ENCODE measurements at regions not wholly inside any gene's neighbourhood (a gene's known extent, or its start where the extent isn't known, plus 50 kb on each side); places are given as distances from the start of the nearest gene placed in this dataset.
"Not testable (repeated sequence)": the region's sequence is repeated elsewhere in the genome, so short reads cannot be mapped to it uniquely, and the experiment has no call there.

DNA sequence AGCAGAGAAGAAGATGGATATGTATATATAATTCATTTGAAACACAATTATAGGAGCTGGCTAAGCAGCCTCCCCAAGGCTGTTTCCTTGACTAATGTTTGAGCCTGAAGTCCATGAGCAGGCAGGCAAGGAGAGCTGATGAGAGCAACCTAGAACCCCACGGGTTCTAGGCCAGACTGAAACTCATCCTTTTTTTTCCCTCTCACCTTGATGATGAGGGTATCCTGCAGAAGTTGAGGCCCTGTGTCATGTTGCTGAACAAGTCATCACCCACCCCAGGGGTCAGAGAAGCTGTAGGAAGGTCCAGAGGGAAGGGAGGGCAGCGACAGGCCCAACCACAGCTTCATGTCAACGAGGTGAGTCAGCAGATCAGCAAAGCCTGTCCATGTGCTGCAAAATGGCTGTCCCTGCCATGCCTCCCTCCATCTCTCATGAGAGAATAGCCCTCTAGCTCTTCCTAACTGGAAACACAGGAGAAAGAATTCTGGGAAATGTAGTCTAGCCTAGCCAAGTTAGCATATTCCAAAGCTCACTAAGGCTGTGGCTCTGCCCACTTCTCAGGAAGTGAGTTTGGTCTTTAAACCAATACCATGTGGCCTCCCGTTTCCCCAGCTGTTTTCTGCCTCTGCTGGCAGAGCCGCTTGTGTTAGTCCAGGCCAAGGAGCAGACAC is 91.3 kb upstream of the DTNBP1 start:
- DNase-seq = no peak

DNA sequence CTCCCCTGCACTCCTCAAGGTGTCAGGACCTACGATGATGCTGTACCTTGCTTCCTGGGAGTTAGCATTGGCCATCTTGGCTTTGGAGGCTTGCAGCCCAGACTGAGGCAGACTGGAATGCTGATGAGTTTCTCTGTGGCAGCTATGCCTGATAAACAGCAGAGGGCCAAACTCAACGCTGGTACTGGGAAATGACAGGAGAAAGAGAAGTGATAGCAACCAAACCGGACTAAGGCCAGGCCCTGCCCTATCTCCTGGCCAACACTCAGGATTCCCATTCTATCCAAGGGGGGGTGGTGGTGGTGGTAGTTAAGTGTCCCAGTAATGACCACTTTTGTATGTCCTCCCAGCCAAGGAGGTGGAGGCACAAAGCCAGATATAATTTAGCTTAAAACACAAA is 90.0 kb upstream of the DTNBP1 start:
- no peak for DNase-seq

DNA sequence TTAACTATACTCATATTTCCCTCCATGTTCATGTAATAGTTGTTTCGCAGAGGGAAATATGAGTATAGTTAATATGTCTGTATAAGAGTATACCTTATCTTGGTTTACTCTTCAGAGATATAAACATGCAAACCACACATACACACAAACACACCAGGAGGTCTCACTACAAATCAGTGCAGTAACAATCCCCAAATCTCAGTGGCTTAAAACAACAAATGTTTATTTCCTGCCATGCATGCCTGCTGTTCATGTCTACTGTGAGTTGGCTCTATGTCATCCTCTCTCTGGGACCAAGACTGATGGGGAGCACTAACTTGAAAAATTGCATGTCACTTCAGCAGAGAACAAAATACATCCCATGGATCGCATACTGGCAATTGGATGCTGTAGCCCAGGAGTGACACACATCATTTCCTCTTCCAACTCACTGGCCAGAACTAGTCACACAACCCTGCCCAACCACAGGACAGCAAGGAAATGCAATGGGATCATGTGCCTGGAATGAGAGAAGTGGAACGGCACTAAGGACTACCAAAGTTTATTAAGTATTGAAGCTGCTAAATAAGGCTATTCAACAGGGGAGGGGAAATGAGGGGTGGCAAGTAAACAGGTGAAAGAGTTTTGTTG is 89.0 kb upstream of the DTNBP1 start:
- no peak for DNase-seq

DNA sequence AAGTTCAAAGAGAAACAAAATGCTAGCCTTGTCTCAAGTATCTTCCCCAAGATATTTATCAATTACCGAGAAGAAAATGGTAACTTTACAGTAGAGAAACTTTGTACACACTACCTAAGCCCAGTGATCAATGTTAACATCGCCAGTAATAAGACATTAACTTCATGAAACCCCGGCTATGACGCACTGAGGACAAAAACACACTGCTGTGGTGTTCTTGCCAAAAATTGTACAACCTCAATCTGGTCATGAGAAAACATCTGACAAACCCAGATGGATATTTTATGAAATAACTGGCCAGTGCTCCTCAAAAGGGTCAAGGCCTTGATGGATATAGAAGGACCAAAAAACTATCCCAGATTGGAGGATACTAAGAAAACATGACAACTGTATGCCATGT is 85.5 kb upstream of the DTNBP1 start:
- no peak for DNase-seq

DNA sequence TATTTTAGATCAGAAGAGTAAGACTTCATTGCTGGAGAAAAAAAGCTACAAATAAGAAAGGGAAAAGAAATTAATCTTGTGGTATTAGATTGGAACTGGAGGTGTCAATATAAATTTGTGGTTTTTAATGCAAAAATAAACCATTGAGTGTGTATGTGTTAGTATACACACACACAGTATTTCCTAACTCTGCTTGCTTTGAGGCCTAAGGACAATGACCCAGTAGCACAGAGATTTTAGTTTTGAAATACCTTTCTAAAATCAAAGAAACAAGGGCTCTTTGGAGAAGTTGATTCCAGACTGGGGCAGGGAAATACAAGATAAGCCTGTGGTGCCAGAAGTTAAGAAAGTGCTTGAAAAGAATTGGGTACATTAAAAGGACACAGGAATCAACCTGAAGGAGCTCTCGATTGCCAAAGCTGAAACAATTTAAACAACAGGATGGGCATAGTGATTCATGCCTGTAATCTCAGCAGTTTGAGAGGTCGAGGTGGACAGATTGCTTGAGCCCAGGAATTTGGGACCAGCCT is 84.6 kb upstream of the DTNBP1 start:
- no peak for DNase-seq

DNA sequence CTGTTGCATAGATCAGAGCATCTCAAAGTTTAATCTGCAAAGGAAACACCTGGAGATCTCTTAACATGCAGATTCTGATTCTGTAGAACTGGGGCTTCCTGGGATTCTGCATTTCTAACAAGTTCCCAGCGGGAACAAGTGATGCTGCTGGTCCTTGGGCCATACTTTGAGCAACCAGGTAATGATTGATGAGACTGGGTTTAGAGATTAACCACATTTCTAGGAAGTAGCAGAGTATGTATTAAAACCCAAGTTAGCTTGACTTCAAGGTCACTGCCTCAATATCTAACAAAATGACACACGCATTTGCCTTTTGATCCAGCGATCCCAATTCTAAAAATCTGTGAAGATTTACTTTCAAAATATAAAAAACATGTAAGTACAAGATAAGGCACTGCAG is 83.0 kb upstream of the DTNBP1 start:
- no peak for DNase-seq

DNA sequence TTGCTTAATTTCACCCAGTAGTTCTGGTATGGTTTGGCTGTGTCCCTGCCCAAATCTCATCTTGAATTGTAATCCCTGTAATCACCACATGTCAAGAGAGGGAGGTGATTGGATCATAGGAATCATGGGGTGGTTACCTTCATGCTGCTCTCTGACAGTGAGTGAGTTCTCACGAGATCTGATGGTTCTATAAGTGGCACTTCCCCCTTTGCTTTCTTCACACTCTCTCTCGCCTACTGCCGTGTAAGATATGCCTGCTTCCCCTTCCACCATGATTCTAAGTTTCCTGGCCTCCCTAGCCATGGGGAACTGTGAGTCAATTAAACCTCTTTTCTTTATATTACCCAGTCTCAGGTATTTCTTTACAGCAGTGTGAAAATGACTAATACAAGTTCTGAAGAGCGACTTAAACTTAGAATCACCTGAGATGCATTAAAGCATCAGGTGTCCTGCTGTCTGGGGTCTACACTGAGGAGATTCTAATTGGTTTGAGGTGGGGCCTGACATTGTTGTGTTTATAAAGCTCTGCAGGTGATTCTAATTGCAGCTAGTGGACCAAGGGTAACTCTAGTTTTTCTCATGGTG is 82.1 kb upstream of the DTNBP1 start:
- no peak for DNase-seq

DNA sequence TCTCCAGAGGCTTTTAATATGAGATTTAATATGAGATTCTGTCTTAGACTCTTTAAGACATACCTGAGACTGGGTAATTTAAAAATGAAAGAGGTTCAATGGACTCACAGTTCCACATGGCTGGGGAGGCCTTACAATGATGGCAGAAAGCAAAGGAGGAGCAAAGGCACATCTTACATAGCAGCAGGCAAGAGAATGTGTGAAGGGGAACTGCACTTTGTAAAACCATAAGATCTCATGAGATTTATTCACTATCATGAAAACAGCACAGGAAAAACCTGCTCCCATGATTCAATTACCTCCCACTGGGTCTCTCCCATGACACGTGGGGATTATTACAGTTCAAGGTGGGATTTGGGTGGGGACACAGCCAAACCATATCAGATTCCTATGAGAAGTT is 79.2 kb upstream of the DTNBP1 start:
- not testable (repeated sequence) for DNase-seq

DNA sequence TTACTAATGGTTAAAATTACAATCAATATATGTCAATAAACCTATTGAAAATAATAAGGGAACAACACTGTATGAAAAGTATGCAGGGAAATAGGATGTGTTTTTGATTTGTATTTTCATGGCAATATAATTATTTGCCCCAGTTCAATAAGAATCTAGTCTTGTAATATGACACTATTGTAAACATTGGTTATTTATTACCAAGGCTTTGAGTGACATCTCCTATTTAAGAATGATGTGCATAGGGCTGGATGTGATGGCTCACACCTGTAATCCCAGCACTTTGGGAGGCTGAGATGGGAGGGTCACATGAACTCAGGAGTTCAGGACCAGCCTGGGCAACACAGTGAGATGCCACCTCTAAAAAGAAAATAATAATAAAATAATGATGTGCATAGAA is 78.6 kb upstream of the DTNBP1 start:
- DNase-seq = no peak

DNA sequence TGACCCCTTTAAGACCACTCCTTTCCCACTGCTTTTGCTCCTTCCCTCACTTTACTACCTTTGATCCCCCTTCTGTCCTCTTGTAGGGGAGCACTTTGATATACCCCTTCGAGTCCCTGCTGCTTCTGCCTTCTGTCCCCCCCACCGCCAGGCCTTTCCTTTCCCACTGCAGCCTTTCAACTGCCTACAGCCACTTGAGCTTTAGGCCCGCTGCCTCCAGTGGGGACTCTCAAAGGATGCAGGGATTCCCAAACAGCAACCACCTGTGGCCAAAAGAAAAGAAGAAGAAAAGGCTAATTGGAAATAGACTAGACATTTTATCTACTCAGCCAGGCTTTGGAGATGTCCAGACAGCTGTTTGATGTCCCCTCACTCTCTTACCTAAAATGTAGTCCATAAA is 77.0 kb upstream of the DTNBP1 start:
- no peak for DNase-seq

DNA sequence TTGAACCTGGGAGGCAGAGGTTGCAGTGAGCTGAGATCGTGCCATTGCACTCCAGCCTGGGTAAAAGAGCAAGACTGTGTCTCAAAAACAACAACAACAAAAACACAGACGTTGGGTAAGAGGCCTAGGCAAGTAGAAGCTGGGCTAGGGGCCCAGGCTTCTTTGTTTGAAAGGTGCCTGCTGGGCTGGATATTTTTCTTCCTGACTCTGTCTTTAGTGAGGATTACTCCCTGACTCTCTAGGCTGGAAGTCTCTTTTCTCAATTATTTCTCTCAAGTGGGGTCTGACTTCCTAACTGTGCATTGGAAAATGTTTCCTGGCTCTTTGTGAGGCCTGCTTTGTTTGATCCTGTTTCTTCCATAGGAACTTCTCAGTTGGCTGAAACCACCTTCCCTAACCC is 76.5 kb upstream of the DTNBP1 start:
- no peak for DNase-seq

DNA sequence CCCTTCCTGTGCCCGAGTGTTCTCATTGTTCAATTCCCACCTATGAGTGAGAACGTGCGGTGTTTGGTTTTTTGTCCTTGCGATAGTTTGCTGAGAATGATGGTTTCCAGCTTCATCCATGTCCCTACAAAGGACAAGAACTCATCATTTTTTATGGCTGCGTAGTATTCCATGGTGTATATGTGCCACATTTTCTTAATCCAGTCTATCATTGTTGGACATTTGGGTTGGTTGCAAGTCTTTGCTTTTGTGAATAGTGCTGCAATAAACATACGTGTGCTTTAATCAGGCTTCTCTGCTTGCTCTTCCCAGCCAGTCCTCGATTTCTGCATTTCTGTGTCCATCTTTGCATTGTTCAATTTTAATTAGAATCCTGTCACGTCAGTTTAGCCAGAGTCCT is 75.4 kb upstream of the DTNBP1 start:
- DNase-seq = not testable (repeated sequence)

DNA sequence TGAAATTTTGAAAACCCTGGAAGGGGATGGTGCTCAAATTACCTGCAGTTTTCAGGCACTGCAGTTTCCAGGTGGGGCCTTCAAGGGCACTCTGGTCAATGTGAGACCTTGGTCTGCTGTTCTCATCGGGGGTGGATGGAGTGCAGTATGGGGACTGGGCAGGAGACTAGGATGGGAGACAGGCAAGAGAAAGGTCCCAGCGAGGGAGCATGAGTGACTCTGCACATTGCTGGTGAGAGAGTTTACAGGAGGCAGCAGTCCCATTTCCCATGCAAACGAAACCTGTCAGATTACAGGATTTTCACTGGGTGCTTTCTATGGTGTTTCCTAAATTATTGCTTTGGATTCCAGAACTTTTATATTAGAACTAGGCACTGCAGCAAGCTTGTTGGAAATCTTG is 73.5 kb upstream of the DTNBP1 start:
- DNase-seq = no peak

DNA sequence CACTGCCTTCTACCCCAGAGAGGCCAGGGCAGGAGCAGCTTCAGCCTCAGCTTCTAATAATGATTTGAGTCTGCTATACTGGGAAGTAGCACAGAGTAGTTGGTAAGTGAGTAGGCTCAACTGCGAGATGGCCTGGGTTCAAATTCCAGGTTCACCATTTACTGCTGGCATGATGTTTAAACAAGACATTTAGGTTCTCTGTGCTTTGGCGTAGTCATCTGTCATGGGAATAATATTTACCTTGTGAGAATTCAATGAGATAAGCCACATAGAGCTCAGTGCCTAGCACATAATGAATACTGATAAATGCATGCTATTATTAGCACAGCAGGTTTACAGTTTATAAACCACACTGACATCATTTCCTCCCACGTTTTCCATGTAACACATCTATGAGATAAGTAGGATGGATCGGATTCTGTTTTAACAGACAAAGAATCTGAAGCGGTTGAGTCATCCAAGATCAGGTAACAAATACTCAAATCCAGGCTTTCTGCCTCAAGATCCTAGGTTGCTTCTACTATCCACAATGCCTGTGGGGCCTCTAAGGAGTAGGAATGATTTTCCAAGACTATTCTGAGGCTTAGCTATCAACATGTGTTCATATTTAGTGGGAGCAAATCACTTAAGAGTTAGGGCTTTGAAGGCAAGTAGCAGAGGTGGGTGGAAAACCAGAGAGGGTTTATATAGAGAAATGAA is 72.9 kb upstream of the DTNBP1 start:
- no peak for DNase-seq

DNA sequence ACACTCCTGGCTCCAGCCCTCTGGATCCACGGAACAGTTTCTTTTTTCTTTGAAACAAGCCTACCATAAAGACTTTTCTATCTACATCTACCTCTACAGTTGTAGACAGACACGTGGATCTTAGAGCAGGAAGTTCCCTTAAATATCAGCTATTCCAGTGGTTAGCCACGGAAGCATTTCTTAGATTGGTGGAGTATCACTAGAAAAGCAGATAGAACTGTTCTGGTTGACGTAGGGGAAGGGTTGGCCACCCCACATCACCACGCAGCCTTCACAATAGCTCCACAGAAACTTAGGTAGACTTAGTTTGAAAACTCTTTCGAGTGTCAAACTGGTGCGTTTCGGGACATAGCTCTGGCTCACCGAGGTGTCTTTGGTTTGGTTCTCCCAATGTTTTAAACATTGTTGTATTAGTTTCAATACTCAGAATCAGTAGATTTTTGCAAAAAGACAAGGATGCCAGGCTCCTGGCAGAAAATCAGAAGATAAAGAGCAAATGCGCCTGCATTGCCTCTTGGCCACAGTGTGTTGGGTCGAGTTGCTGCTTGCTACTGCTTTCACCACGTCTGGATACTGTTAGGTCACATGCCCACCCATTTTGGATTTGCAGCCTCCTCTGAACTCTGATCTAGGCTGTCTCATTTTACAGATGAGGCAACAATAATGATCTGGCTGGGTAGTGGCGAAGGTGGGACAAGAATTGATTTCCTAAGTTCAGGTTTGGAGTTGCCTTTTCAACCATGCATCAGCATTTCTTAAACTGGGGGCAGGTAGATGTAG is 71.5 kb upstream of the DTNBP1 start:
- no peak for DNase-seq

DNA sequence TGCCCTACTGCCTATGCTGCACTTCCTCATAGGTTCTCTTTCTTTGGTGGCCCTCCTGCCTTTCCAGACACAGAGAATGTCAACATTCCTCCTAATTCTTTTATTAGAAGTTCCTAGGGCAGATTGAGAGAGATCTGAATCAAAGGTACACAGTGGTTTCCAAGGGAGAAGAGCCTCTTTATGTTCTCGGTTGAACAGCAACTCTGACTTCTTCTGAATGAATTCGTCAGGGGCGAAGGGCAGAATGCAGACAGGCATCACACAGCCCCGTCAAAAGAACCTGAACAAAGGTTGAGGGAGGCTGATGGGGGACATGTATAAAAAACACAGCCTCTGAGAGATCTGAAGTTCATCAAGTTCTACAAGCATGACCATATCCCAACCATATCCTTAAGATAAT is 68.1 kb upstream of the DTNBP1 start:
- no peak for DNase-seq

DNA sequence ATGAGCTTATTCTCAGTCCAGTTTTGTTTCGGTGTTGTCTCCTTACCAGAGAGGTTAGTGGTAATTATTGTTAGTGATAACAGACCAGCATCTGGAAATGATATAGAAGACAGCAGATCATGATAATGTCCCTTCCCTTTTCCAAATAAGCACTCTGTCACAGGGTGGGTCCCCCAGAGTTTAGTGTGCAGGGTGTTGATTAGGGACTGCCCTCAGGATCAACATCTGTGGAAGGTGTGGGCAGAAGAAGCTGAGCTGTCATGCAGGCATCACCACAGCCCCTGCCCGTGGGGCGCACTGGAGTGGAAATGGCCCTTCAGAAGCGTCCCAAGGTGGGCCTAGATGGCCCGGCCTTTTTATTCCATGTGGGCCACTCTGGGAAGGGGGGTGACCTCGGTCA is 67.6 kb upstream of the DTNBP1 start:
- DNase-seq = no peak

DNA sequence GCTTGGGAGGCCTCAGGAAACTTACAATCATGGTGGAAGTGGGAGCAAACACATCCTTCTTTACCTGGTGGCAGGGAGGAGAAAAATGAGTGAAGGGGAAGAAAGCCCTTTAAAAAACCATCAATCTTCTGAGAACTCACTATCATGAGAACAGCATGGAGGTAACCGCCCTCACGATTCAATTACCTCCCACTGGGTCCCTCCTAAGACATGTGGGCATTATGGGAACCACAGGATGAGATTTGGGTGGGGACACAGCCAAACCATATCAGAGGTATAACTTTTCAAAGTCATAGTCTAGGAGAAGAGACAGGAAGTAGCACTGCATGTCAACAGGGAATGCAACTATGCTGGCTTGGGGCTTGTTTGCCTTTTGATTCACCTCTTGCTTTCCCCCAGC is 59.9 kb upstream of the DTNBP1 start:
- no peak for DNase-seq

DNA sequence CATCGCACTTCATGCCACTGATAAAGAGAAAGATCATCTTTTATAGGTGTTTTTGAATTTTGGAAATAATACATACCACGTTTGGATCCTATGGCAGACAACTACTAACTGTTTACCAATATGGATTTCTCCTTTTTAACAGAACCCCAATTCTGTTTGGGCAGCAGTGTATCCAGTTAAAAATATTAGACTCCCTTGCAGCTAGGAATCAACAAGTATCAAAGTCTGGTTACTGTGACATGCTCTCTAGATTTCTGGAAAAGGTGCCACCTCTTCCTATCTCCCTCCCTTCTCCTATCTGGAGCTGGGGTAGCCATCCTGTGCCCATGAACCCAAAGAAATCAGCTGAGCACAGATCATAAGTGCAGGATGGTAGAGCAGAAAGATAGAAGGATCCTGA is 54.1 kb upstream of the DTNBP1 start:
- DNase-seq = no peak

DNA sequence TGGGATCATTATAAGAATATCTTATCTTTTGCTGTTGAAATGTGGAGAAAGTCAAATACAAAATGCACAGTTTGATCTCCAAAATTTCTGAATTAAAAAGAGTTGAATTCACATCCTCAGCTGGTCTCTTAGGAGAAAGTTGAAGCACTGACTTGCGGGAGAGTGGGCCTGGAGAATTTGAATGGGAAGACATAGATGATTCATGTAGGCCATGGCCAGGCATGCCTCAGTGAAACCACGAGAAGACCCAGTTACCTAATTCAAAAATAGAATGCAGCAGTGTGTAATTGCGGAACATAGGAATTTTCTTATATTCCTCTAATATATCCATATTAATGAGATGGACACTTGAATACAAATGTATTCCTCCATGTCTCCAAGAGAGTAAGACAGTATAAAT is 53.0 kb upstream of the DTNBP1 start:
- no peak for DNase-seq

DNA sequence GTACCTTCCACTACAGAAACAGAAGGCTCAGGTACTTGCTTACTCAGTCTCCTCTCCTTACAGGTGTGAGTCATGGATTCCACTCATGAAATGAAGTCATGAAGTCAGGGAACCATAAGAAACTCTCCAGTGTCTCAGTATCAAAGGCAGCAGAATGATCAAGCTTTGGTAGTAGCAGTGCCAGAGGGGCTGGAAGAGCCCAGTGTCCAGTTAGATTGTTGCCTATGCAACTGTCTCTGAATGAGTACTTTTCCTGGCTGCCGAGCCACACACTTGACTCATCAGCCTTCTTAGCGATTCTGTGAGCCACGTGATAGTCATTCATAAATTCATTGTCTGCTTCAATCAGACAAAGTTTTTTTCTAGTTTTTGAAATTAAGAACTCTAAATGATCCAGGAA is 52.2 kb upstream of the DTNBP1 start:
- no peak for DNase-seq

DNA sequence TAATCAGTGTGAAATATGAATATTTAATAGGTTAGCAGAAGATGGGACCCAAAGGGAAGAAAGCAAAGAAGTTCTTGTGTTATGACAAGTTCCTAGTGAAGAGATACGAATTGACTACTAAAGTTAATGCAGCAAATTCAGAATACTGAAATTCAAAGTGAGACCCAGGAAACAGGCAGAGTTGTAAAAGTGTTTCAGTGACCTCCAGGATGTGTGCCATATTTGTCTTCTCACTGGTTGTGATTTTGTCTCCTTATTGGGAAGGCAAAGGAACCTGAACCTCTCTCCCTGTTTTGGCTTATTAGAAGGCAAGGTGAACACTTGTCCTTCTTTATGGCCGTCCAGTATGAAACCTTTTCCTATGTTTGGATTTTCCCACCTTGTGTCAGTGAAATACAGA is 51.8 kb upstream of the DTNBP1 start:
- no peak for DNase-seq

DNA sequence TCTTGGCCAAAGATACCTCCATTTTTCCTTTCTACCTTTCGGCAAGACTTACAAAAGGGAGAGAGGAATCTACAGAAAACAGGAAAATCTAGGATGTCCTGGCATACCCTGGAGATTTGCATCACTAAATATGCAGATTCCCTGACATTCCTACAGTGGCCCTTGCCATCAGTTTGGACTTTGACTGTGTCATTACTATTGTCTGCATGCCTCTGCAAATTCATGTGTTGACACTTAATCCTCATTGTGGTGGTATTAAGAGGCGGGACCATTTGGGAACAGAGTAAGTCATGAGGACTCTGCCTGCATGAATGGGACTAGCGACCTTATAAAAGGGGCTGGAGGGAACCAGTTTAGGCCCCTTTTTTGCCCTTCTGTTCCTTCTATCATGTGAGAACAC is 50.5 kb upstream of the DTNBP1 start:
- DNase-seq = no peak
